OCI-LY7 (cell line): ENCODE measurements at regions not wholly inside any gene's neighbourhood (a gene's known extent, or its start where the extent isn't known, plus 50 kb on each side); places are given as distances from the start of the nearest gene placed in this dataset.

Experiments used
- BruUV-seq: library from RNA; stranded (reverse); fragments of 400-500 nt; replicated peaks from 2 replicates; lab custom pipeline; 2021; lab: Mats Ljungman, UMichigan
- CTCF ChIA-PET: fragments of 300-600 bp; sonication (Branson Sonifier 250); formaldehyde crosslinking; loops from one replicate; lab custom pipeline; 2022; ENCODE audit warnings: antibody characterized with exemption; ENCODE audit not compliant: unreplicated experiment; lab: Charles Lee
- POLR2A ChIA-PET: fragments of 300-600 bp; sonication (Branson Sonifier 250); formaldehyde crosslinking; loops from one replicate; lab custom pipeline; 2022; ENCODE audit warnings: antibody characterized with exemption; lab: Charles Lee
- DNase-seq: peaks from one replicate; pipeline ENCODE4 v3.0.0-alpha.2; 2015; ENCODE audit warnings: low spot score
- H2AFZ ChIP-seq: fragments of 200-600 bp; sonication (generic), shearing (Covaris generic); 2 replicates; pipeline ENCODE4 v1.6.1; 2014; ENCODE audit warnings: mild to moderate bottlenecking, antibody characterized with exemption, low read length, moderate library complexity
- H3K27ac ChIP-seq: fragments of 200-600 bp; sonication (generic); 2 replicates; pipeline ENCODE4 v1.5.1; 2014; ENCODE audit warnings: mixed run types, low read depth, mild to moderate bottlenecking, moderate library complexity, low read length, inconsistent platforms; ENCODE audit not compliant: poor library complexity, severe bottlenecking
- H3K36me3 ChIP-seq: fragments of 200-600 bp; sonication (generic); 2 replicates; pipeline ENCODE4 v1.6.1; 2014; ENCODE audit warnings: mild to moderate bottlenecking, antibody characterized with exemption, low read length, moderate library complexity, mixed read lengths; ENCODE audit not compliant: insufficient read depth
- H3K4me1 ChIP-seq: fragments of 200-600 bp; sonication (generic); 2 replicates; pipeline ENCODE4 v1.5.1; 2014; ENCODE audit warnings: mild to moderate bottlenecking, low read length; ENCODE audit not compliant: insufficient read depth, poor library complexity, severe bottlenecking
- H3K4me2 ChIP-seq: fragments of 200-600 bp; sonication (generic); 2 replicates; pipeline ENCODE4 v1.6.1; 2014; ENCODE audit warnings: mild to moderate bottlenecking, low read length
- H3K4me3 ChIP-seq: fragments of 200-600 bp; sonication (generic); 2 replicates; pipeline ENCODE4 v1.5.1; 2014; ENCODE audit warnings: mild to moderate bottlenecking, low read depth, low read length; ENCODE audit not compliant: poor library complexity, severe bottlenecking
- H3K79me2 ChIP-seq: fragments of 200-600 bp; sonication (generic); 2 replicates; pipeline ENCODE4 v1.6.1; 2016; ENCODE audit warnings: low read depth, mild to moderate bottlenecking, low read length, moderate library complexity, mixed read lengths; ENCODE audit not compliant: insufficient read depth
- H3K9me2 ChIP-seq: fragments of 200-600 bp; sonication (generic); 2 replicates; pipeline ENCODE4 v1.6.1; 2016; ENCODE audit warnings: mild to moderate bottlenecking, low read length, mixed read lengths; ENCODE audit not compliant: insufficient read depth
- H3K9me3 ChIP-seq: fragments of 200-600 bp; sonication (generic); 2 replicates; pipeline ENCODE4 v1.6.1; 2014; ENCODE audit warnings: mild to moderate bottlenecking, mixed run types, low read length, mixed read lengths
- H4K20me1 ChIP-seq: fragments of 200-600 bp; sonication (generic); 2 replicates; pipeline ENCODE4 v1.6.1; 2014; ENCODE audit warnings: mild to moderate bottlenecking, antibody characterized with exemption, low read length, moderate library complexity, mixed read lengths; ENCODE audit not compliant: insufficient read depth
- EZH2phosphoT487 ChIP-seq: fragments of 200-600 bp; sonication (generic); IDR thresholded peaks from 2 replicates; pipeline ENCODE4 v1.6.1; 2018; ENCODE audit warnings: low read depth, borderline replicate concordance, mild to moderate bottlenecking, mixed run types, antibody characterized with exemption, low read length, moderate library complexity, mixed read lengths
- intact Hi-C: fragments of 100-400 bp; cut with micrococcal nuclease; formaldehyde crosslinking; loops from one replicate; pipeline ENCODE4 v1.10.0; 2022; ENCODE audit not compliant: unreplicated experiment
- TF ChIP-seq, protein P1 (sequence below): fragments of 200-600 bp; sonication (generic); conservative IDR thresholded peaks from 2 replicates; pipeline ENCODE4 v1.5.1; 2014; ENCODE audit warnings: mild to moderate bottlenecking, antibody characterized with exemption, low read length, moderate library complexity, mixed read lengths

DNA sequence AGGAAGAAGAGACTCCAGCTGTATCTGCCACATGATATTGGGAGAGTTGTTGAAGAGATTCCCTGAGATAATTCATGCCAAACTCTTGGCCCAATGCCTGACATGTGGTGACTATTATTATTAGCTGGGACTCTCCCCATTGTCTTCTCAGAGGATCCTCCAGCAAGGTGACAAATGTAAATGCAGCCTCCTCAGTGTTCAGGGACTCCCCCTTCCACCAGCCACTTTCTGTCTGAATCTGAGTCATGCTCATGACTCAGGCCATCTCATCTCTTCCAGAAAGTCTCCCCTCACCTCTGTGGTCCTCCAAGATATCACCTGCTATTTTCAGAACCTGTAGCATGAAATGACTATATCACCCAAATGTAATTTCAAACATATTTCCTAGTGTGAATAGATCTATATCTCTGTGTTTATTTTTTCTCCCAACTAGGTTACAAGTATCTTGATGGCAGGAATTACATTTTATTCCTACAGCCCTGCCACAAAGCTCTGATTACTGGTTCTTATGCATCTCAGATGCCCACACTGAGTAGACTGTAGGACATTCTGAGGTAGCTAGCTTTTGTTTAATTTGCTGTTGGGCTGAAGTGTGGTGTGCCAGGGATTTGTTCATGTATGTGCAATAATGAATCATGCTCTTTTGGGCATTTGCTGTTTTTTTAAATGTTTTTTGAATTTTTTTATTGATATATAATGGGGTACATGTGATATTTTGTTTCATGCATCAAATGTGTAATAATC, 126.6 kb upstream of the IL12B start:
- no TSS peak for BruUV-seq
- no peak for DNase-seq
- intact Hi-C loops = no loop called here

DNA sequence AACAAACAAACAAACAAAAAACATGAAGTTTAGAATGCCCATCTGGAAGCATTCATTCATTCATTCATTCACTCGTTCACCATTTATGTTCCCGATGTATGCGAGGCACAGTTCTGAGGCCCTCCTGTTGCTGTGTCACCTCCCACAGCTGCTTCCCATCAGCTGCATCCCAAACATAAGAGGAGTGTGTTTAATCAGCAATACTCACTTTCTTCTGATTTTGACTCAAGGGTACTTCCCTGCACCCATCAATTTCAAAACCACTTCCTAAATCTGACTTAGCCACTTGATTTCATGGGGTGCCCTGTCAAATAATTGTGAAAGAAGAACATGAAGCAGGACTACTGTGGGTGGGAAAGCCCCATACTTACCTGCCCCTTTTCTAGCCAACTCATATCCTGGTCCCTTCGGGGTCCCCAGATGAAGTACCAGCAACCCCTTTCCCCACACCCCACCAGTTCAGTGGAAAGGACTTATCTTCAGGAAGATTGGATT, 128.0 kb upstream of the IL12B start:
- no peak overlapping the region for H3K4me2 ChIP-seq
- TF ChIP-seq, protein P1, sequence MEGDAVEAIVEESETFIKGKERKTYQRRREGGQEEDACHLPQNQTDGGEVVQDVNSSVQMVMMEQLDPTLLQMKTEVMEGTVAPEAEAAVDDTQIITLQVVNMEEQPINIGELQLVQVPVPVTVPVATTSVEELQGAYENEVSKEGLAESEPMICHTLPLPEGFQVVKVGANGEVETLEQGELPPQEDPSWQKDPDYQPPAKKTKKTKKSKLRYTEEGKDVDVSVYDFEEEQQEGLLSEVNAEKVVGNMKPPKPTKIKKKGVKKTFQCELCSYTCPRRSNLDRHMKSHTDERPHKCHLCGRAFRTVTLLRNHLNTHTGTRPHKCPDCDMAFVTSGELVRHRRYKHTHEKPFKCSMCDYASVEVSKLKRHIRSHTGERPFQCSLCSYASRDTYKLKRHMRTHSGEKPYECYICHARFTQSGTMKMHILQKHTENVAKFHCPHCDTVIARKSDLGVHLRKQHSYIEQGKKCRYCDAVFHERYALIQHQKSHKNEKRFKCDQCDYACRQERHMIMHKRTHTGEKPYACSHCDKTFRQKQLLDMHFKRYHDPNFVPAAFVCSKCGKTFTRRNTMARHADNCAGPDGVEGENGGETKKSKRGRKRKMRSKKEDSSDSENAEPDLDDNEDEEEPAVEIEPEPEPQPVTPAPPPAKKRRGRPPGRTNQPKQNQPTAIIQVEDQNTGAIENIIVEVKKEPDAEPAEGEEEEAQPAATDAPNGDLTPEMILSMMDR = no peak
- TF ChIP-seq EZH2phosphoT487 = no peak
- CTCF ChIA-PET = no interaction called here
- no peaks in the 10 kb centered on the region for H3K79me2 ChIP-seq
- no TSS peak for BruUV-seq
- no peak overlapping the region for H3K27ac ChIP-seq
- intact Hi-C loops = no loop called here
- no peaks in the 10 kb centered on the region for H3K9me3 ChIP-seq
- H3K4me3 ChIP-seq = no peak overlapping the region
- H3K4me1 ChIP-seq = no peaks in the 10 kb centered on the region
- H4K20me1 ChIP-seq = no peaks in the 10 kb centered on the region
- POLR2A ChIA-PET = interaction anchor here (1.3 kb wide), 1 partner anchor 13 kb away, joined by 3 read pairs; no protein-coding TSS in a partner anchor
- no peaks in the 10 kb centered on the region for H3K36me3 ChIP-seq
- H3K9me2 ChIP-seq = no peaks in the 10 kb centered on the region
- DNase-seq = no peak
- H2AFZ ChIP-seq = no peak overlapping the region

More for the DNA sequence above, 126.6 kb upstream of the IL12B start:
- Histone ChIP-seq H3K4me3 (no peak overlapping the region), H3K9me2 (no peaks in the 10 kb centered on the region), H3K36me3 (no peaks in the 10 kb centered on the region), H3K9me3 (no peaks in the 10 kb centered on the region), H3K79me2 (no peaks in the 10 kb centered on the region), H3K4me1 (no peaks in the 10 kb centered on the region), H4K20me1 (no peaks in the 10 kb centered on the region), H3K4me2 (no peak overlapping the region), H2AFZ (no peak overlapping the region), H3K27ac (no peak overlapping the region)
- TF ChIP-seq, protein P1 = no peak
- no peak for TF ChIP-seq EZH2phosphoT487
- ChIA-PET CTCF (interaction anchor here (0.6 kb wide), 1 partner anchor 63 kb away, joined by 5 read pairs; no protein-coding TSS in a partner anchor), POLR2A (interaction anchor here (0.6 kb wide), 2 partner anchors 57 to 78 kb away, joined by 3 read pairs; no protein-coding TSS in a partner anchor)
